Glomerular visceral epithelial cell (primary cell): ENCODE measurements at regions not wholly inside any gene's neighbourhood (a gene's known extent, or its start where the extent isn't known, plus 50 kb on each side); places are given as distances from the start of the nearest gene placed in this dataset.
"Not testable (repeated sequence)": the region's sequence is repeated elsewhere in the genome, so short reads cannot be mapped to it uniquely, and the experiment has no call there.

Source experiments
- DNase-seq: peaks from one replicate; pipeline ENCODE4 v3.0.0-alpha.2; 2016; ENCODE audit errors: extremely low spot score

- DNase-seq: no peak
Observed at GRCh38 chr2:34001557-34001956, 402.5 kb upstream of the FAM98A start.

GRCh38 chr2:33984131-33984530 lies 385.0 kb upstream of the FAM98A start:
- DNase-seq: no peak

DNA sequence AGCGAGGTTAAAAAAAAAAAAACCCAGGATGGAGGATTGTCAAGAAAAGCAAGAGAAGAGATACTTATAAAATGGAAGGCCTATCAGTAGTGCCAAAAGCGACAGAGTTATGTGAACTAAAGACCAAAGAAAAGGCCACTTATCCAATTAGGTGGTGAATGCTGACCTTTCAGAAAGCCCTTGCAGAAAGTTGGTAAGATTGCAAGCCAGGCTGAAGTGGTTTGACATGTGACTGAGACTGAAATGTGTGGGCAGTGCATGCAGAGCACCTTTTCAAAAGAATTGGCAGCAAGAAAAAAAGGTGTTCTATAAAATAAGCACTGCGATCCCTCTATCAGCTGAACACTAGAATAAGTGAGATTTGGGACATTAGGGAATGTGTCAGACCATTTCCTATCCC lies 379.4 kb upstream of the FAM98A start:
- no peak for DNase-seq

DNA sequence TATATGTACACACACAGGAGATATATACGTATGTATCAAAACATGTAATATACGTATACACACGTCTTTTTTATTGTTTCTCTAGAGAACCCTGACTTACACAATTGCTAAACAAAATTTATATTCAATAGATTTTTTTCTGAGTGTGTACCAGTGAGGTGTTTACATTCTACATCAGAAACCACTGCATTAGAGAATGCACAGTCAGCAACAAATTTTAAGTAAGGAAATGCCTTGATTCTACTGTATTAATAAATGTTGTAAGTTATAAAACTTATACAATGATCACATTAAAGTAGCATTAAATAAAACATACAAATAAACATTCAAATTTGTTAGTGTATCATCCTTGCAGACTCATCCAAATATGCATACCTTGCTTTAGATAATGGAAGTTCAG lies 376.4 kb upstream of the FAM98A start:
- no peak for DNase-seq

DNA sequence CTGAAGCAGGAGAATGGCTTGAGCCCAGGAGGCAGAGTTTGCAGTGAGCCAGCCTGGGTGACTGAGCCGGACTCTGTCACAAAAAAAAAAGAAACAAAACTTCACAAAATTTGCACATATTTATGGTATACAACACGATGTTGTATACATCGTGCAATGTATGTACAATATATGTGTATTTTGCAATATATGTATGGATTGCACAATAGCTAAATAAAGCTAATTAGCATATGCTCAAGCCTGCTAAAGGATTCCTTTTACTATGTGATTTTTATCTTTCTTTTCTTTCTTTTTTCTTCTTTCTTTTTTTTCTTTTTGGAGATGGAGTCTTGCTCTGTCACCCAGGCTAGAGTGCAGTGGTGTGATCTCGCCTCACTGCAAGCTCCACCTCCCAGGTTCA lies 368.0 kb upstream of the FAM98A start:
- DNase-seq: no peak

- DNase-seq: no peak
Observed at GRCh38 chr2:33958591-33958990, 359.5 kb upstream of the FAM98A start.

DNA sequence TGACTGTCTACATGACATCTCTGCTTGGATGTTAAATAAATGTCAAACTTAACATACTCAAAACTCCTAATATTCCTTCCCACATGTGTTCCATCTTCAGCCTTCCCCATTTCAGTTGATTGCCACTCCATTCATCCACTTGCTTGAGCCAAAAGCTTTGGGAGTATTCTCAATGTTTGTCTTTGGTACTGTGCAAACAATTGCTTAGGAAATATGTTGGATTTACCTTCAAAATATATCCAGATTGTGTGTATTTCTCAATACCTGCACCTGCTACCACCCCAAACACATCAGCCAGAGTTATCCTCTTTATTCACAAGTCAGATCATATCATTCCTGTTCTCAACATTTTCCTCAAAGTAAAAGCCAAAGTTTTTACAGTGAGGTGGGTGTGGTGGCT lies 350.3 kb upstream of the FAM98A start:
- no peak for DNase-seq

DNA sequence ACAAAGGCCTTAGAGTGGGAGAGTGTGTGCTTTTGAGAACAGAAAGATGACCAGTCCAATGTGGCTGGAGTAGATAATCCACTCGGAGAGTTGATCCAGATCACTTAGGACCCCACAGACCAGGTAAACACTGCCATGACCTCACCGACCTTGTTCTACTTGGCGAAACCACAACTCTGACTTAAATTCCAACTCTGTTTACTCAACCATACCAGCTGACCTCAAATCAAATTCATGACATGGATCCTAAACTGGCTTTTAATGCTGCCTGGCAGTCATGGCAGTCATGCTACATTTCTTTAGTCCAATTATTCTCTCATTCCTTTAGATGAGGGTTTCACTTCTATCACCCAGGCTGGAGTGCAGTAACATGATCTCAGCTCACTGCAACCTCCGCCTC lies 347.1 kb upstream of the FAM98A start:
- peak; percentile 54 for DNase-seq

DNA sequence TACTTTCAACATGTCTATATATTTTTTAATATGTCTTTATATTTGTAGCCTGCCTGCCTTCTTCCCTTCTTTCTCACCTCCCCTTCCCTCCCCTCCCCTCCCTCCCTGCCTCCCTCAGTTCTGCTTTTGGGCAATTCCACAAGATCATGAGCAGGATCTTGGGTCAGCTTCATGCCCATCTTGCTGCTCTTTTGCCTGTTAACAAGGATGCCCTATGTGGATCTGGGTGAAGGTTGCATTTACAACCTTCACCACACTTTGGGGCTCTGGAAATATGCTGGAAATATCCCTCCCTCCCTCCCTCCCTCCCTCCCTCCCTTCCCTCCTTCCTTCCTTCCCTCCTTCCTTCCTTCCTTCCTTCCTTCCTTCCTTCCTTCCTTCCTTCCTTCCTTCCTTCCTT lies 334.1 kb upstream of the FAM98A start:
- no peak for DNase-seq

GRCh38 chr2:33931164-33931563 lies 332.1 kb upstream of the FAM98A start:
- DNase-seq: no peak

- no peak for DNase-seq
Observed at GRCh38 chr2:33929467-33929866, 330.4 kb upstream of the FAM98A start.

- DNase-seq: no peak
Observed at GRCh38 chr2:33927756-33928155, 328.7 kb upstream of the FAM98A start.

DNA sequence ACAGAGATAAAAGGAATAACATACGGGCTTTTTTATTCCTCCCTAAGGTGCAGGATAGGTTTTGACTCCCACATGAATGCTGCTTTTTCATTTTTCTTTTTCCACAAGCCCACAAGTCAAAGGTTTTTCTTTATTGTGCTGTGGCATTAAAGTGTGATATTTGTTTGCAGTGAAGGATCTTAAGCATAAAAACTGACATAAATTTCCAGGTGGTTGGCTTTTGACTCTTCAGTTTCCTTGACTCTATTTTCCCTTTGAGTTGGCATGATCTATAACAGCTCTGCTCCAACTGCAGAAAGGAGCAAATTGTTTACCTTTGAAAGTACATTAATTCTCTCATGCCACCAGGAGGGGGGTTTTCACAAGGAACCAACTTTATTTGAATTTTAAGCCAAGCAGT lies 326.2 kb upstream of the FAM98A start:
- no peak for DNase-seq

GRCh38 chr2:33924586-33925169 lies 325.6 kb upstream of the FAM98A start:
- DNase-seq: no peak

DNA sequence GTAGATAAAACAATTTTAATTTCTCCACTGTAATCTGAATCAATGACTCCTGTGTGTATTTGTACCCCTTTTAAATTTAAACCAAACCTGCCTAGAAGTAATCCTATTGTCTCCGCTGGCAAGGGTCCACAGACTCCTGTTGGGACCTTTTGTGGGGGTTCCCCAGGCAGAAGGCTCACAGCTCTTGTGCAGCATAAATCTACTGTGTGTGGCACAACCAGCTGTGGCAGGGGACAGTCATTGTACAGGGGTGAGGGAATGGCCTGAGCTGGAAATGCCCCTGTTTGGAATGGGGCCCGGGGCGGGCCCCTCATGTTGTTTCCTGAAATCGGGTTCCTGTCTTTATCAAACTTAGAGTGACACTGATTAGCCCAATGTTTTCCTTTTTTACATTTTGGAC lies 318.2 kb upstream of the FAM98A start:
- no peak for DNase-seq

- no peak for DNase-seq
Observed at GRCh38 chr2:33913071-33913616, 314.0 kb upstream of the FAM98A start.

- DNase-seq: no peak
Observed at GRCh38 chr2:33911327-33911726, 312.2 kb upstream of the FAM98A start.

DNA sequence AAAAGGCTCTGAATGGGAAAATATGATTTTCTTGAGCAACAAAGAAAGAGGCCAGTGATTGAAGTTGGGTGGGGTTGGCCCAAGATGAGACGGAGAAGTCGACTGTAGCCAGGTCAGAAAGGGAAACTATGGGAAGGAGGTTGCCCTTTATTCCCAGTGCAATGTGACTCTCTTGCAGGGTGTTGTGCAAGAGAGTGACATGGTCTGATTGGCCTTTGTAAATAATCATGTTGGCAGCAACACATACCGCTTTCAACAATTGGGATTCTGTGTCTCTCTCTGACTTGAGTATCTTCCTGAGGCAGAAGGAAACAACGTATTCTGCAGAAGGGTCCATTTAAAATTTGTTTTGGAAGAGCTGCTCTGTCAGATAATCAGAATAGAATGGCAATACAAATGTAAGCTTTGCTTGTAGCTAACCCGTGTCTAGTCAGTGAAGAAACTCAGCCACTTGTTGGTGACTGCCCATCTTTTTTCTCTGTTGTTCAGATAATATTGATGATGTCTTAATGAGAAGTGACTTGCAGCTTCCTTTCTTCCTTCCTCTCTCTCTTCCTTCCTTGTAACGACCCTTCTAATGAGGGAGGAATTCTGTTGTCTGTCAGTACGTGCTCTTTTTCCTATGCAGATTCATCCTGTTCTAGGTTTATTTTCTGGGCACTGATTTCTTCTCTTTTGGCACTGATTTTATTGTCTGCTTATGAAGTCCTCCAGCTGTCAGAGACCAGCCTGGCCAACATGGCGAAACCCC lies 311.0 kb upstream of the FAM98A start:
- DNase-seq: no peak

DNA sequence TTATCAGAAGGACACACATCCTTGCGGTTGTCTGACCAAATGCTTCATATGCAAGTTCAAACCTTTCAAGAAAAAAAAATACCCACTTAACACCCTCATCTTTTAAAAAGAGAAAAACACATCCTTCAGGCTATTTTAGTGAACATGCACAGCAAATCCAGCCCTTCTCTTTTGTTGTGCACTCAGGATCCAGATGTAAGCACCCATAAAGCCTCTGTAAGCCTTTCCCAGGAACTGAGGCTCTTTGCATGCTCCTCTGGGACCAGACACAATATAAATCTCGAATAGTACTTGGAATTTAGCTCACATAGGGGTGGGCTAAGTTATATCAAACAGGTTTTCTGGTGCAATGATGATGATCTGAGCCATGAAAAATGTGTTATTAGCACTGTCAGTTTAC lies 308.8 kb upstream of the FAM98A start:
- no peak for DNase-seq

DNA sequence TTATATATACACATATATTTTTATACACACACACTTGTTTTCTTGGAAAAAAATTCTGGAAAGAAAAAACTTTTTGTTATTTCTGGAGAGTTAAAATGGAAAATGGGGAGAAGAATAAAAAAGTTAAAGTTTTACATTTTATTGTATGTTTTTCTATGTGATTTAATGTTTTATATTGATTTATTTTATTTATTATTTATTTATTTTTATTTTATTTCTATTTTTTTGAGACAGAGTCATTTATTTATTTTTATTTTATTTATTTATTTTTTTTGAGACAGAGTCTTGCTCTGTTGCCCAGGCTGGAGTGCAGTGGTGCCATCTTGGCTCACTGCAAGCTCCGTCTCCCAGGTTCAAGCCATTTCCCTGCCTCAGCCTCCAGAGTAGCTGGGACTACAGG lies 307.0 kb upstream of the FAM98A start:
- not testable (repeated sequence) for DNase-seq

GRCh38 chr2:33904801-33905200 lies 305.7 kb upstream of the FAM98A start:
- no peak for DNase-seq

DNA sequence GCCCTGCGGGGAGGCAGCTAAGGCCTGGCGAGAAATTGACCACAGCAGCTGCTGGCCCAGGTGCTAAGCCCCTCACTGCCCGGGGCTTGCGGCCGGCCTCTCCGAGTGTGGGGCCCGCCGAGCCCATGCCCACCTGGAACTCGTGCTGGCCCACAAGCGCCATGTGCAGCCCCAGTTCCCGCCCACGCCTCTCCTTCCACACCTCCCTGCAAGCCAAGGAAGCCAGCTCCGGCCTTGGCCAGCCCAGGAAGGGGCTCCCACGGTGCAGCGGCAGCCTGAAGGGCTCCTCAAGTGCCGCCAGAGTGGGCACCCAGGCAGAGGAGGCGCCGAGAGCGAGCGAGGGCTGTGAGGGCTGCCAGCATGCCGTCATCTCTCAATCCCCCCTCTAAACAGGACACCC lies 304.6 kb upstream of the FAM98A start:
- no peak for DNase-seq

GRCh38 chr2:33903215-33903614 lies 304.1 kb upstream of the FAM98A start:
- no peak for DNase-seq

DNA sequence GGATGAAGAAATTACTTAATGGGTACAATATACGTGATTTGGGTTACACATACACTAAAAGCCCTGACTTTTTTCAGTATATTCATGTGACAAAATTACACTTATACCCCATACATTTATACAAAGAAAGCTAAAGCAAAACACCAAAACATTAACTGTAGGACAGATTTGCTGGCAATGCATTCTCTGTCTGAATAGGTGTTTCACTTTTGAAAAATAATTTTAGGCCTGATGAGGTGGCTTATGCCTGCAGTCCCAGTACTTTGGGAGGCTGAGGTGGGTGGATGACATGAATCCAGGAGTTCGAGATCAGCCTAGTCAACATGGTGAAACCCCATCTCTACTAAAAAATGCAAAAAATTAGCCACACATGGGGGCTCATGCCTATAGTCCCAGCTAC lies 301.5 kb upstream of the FAM98A start:
- DNase-seq: no peak
